Transverse colon (tissue), 4 donors: ENCODE measurements at regions not wholly inside any gene's neighbourhood (a gene's known extent, or its start where the extent isn't known, plus 50 kb on each side); places are given as distances from the start of the nearest gene placed in this dataset.

Experiments
- DNase-seq: peaks from one replicate; pipeline ENCODE4 v3.0.0-alpha.2; 2019
- H3K27ac ChIP-seq, 4 donors: fragments of 200-600 bp; sonication (generic); 2 replicates each; pipeline ENCODE4 v1.5.1; 2016 to 2018; ENCODE audit warnings: inconsistent platforms in 4 of 4
- H3K27me3 ChIP-seq: fragments of 200-600 bp; sonication (generic); 2 replicates; pipeline ENCODE4 v1.5.1; 2017; ENCODE audit warnings: inconsistent platforms
- H3K36me3 ChIP-seq, 4 donors: fragments of 200-600 bp; sonication (generic); 2 replicates each; pipeline ENCODE4 v1.5.1; 2017 to 2019; ENCODE audit warnings: inconsistent platforms in 4 of 4
- H3K4me1 ChIP-seq, 4 donors: fragments of 200-600 bp; sonication (generic); 2 replicates each; pipeline ENCODE4 v1.5.1; 2017 to 2020; ENCODE audit warnings: inconsistent platforms in 4 of 4
- H3K4me3 ChIP-seq, 4 donors: fragments of 200-600 bp; sonication (generic); 1 replicate in 1 of 4; 2 replicates in 3 of 4; pipeline versions ENCODE4 v1.5.1 to v1.6.1; 2017 to 2019; ENCODE audit warnings: inconsistent platforms in 4 of 4
- H3K9me3 ChIP-seq, 2 donors: fragments of 200-600 bp; sonication (generic); 2 replicates each; pipeline ENCODE4 v1.5.1; 2017 to 2019; ENCODE audit warnings: inconsistent platforms in 2 of 2
- EP300 ChIP-seq: sonication (generic); formaldehyde crosslinking; IDR thresholded peaks from one replicate; pipeline ENCODE4 v1.6.1; 2017; ENCODE audit warnings: antibody characterized with exemption, low read depth
- POLR2A ChIP-seq: fragments of 450-650 bp; IDR thresholded peaks from one replicate; pipeline ENCODE4 v1.6.1; 2016; ENCODE audit warnings: antibody characterized with exemption, mild to moderate bottlenecking, moderate library complexity
- POLR2AphosphoS5 ChIP-seq, 3 donors: sonication (generic); formaldehyde crosslinking; IDR thresholded peaks; one replicate each; pipeline ENCODE4 v1.6.1; 2016; ENCODE audit warnings: antibody characterized with exemption in 3 of 3
- WGBS, 2 donors: methylation state at CpG; one replicate each; pipeline ENCODE4 v1.1.5; 2018; ENCODE audit warnings: low coverage in 1 of 2; 5-methylcytosine and 5-hydroxymethylcytosine counted together
- in situ Hi-C, 4 donors: fragments of 200-750 bp; cut with MboI; loops; one replicate each; pipeline versions ENCODE4 v1.15.0 to v1.15.1; 2017; ENCODE audit warnings: low sequenced_read_pairs in 3 of 4, low pct_ligation_motif_present in 1 of 4, low pct_unique_long_range_greater_than_20kb in 1 of 4
- intact Hi-C: fragments of 100-400 bp; cut with DNase I; formaldehyde crosslinking; loops from one replicate; pipeline ENCODE4 v1.15.1; 2023; ENCODE audit warnings: low total_unique reads
- TF ChIP-seq, protein P1 (sequence below), 5 experiments: fragments of 200-600 bp in 3 of 5; fragments of 450-650 bp in 2 of 5; sonication (generic) in 3 of 5; IDR thresholded peaks; 1 replicate in 2 of 5; 2 replicates in 3 of 5; pipeline ENCODE4 v1.5.1; 2016 to 2017; ENCODE audit warnings: antibody characterized with exemption in 5 of 5, inconsistent platforms in 3 of 5, mild to moderate bottlenecking in 2 of 5, moderate library complexity in 1 of 5

DNA sequence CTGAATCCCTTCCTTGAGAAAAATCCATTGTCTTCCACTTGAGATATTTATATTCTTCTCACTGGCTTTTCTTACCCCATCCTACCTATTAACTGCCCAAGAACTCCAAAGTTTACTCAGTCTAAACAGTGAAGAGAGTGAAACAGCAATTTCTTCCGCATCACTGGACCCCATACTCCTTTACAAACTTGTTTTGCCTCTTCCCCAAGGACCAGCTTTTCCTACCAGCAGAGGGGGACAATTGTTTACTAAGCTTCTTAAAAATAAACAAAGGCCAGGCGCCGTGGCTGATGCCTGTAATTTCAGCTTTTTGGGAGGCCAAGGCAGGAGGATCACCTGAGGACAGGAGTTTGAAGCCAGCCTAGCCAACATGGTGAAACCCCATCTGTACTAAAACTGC, 52.0 kb downstream of the LRATD1 start:
- WGBS, 2 donors, result 69 to 83% methylated on average over 3 of the region's 3 CpGs
- TF ChIP-seq POLR2AphosphoS5 (IDR thresholded peaks at IDR 0.05), result no peak
- TF ChIP-seq EP300, result no peak
- TF ChIP-seq, protein P1, sequence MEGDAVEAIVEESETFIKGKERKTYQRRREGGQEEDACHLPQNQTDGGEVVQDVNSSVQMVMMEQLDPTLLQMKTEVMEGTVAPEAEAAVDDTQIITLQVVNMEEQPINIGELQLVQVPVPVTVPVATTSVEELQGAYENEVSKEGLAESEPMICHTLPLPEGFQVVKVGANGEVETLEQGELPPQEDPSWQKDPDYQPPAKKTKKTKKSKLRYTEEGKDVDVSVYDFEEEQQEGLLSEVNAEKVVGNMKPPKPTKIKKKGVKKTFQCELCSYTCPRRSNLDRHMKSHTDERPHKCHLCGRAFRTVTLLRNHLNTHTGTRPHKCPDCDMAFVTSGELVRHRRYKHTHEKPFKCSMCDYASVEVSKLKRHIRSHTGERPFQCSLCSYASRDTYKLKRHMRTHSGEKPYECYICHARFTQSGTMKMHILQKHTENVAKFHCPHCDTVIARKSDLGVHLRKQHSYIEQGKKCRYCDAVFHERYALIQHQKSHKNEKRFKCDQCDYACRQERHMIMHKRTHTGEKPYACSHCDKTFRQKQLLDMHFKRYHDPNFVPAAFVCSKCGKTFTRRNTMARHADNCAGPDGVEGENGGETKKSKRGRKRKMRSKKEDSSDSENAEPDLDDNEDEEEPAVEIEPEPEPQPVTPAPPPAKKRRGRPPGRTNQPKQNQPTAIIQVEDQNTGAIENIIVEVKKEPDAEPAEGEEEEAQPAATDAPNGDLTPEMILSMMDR (IDR thresholded peaks at IDR 0.05), result no peak
- no peak for TF ChIP-seq POLR2A
- H3K4me1 ChIP-seq, result no peaks in the 10 kb centered on the region
- in situ Hi-C loops, result no loop called here
- H3K9me3 ChIP-seq, result no peaks in the 10 kb centered on the region
- no peak overlapping the region for H3K27ac ChIP-seq
- no peaks in the 10 kb centered on the region for H3K36me3 ChIP-seq
- no peaks in the 10 kb centered on the region for H3K27me3 ChIP-seq
- no peak overlapping the region for H3K4me3 ChIP-seq
- intact Hi-C loops, result no loop called here
- no peak for DNase-seq

DNA sequence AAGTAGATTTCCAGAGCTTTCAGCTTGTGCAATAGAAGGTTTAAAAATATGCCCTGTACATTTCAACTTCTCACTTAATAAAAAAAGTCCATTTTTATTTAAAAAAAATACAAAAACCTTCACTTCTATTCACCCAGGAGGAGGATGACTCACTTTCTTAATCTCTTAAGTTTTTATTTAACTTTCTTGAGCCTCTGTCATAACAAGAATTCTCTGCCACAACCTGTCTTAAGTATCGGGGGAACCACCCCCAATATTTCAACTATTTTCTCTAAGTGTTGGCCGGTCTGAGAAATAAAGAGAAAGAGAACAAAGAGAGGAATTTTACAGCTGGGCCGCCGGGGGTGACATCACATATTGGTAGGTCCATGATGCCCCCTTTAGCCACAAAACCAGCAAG, 58.4 kb downstream of the LRATD1 start:
- no peak overlapping the region for H3K4me3 ChIP-seq
- 85 to 88% methylated on average over 2 to 4 of the region's 4 CpGs for WGBS, 2 donors
- no peaks in the 10 kb centered on the region for H3K4me1 ChIP-seq
- no peak for TF ChIP-seq POLR2A
- TF ChIP-seq, protein P1 (IDR thresholded peaks at IDR 0.05), result no peak
- TF ChIP-seq POLR2AphosphoS5 (IDR thresholded peaks at IDR 0.05), result no peak
- no peak for TF ChIP-seq EP300
- no peaks in the 10 kb centered on the region for H3K27me3 ChIP-seq
- H3K9me3 ChIP-seq, result no peaks in the 10 kb centered on the region
- H3K27ac ChIP-seq, result no peak overlapping the region
- H3K36me3 ChIP-seq, result no peaks in the 10 kb centered on the region
- intact Hi-C loops (no loop called here), in situ Hi-C loops (no loop called here)
- DNase-seq, result no peak

DNA sequence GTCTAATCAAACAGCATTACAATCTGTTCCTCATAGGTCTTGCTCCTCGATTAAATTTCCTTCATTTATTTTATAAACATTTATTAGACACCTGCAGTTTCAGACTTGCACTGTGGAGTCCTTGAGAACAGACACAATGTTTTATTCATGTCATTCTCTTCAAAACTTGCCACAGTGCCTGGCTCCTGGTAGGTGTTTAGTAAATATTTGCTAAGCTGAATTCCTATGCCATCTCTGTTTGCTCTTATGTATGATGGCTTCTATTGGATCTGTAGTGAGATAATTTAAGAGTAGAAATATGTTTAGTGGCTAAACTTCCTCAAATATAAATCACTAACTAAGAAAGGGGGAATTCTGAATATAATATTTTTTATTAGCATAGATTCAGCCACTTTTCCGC, 61.4 kb downstream of the LRATD1 start:
- H3K27me3 ChIP-seq, result no peaks in the 10 kb centered on the region
- no peaks in the 10 kb centered on the region for H3K36me3 ChIP-seq
- DNase-seq, result no peak
- H3K4me3 ChIP-seq, result no peak overlapping the region
- H3K9me3 ChIP-seq, result no peaks in the 10 kb centered on the region
- intact Hi-C loops (no loop called here), in situ Hi-C loops (no loop called here)
- WGBS, 2 donors, result 59 to 68% methylated on average over 2 of the region's 2 CpGs
- H3K27ac ChIP-seq, result no peak overlapping the region
- TF ChIP-seq EP300, result no peak
- TF ChIP-seq, protein P1 (IDR thresholded peaks at IDR 0.05), result no peak
- no peak for TF ChIP-seq POLR2AphosphoS5 (IDR thresholded peaks at IDR 0.05)
- no peak for TF ChIP-seq POLR2A
- H3K4me1 ChIP-seq, result no peaks in the 10 kb centered on the region

DNA sequence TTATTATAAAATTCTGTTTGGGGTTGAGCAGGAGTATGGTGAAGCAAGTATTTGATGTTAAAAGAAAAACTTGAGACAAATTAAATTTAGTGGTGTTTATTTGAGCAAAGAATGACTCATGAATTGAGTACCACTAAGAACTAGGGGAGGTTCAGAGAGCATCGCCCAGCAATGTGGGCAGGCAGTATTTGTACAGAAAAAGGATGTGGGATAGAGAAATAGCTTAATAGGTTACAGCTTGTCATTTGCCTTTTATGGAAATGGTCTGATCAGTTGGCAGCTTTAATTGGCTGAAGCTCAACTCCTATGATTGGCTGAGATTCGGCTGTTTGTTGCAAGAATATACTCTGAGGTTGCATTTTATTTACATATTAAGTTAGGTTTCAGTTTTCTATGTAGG, 68.2 kb downstream of the LRATD1 start:
- no peaks in the 10 kb centered on the region for H3K36me3 ChIP-seq
- intact Hi-C loops, result no loop called here
- no peak overlapping the region for H3K27ac ChIP-seq
- WGBS, 2 donors, result 55 to 83% methylated on average over 2 of the region's 2 CpGs
- H3K4me3 ChIP-seq, result no peak overlapping the region
- H3K4me1 ChIP-seq, result no peaks in the 10 kb centered on the region
- no peak for DNase-seq
- TF ChIP-seq POLR2AphosphoS5 (IDR thresholded peaks at IDR 0.05) (no peak), POLR2A (no peak)
- TF ChIP-seq, protein P1 (IDR thresholded peaks at IDR 0.05), result no peak
- no peaks in the 10 kb centered on the region for H3K9me3 ChIP-seq
- in situ Hi-C loops, result no loop called here
- H3K27me3 ChIP-seq, result no peaks in the 10 kb centered on the region
